ENCODE measurements at regions not wholly inside any gene's neighbourhood (a gene's known extent, or its start where the extent isn't known, plus 50 kb on each side); places are given as distances from the start of the nearest gene placed in this dataset.

GRCh38 chr7:53110425-53110824 is 75.0 kb downstream of the POM121L12 start:
- TF ChIP-seq FOXP1 (IDR thresholded peaks at IDR 0.05) (no peak), FOXP1 (CRISPR knock-in tag; IDR thresholded peaks at IDR 0.05) (no peak), POLR2A (IDR thresholded peaks at IDR 0.05; ENCODE audit: insufficient read depth in 1 of 2, low read depth in 2 of 2, low read length in 2 of 2) (no peak), KDM5A (IDR thresholded peaks at IDR 0.05; ENCODE audit: borderline replicate concordance, low read length) (no peak), MAF1 (CRISPR knock-in tag; IDR thresholded peaks at IDR 0.05; ENCODE audit: borderline replicate concordance) (no peak), KLF13 (CRISPR knock-in tag; IDR thresholded peaks at IDR 0.05) (no peak), ZFP1 (CRISPR knock-in tag; IDR thresholded peaks at IDR 0.05) (no peak), ZNF747 (CRISPR knock-in tag; IDR thresholded peaks at IDR 0.05; ENCODE audit: borderline replicate concordance) (no peak), CTCF (CRISPR knock-in tag; IDR thresholded peaks at IDR 0.05) (no peak), HDAC2 (CRISPR knock-in tag; IDR thresholded peaks at IDR 0.05) (no peak), ARHGAP35 (CRISPR knock-in tag; IDR thresholded peaks at IDR 0.05; ENCODE audit: borderline replicate concordance) (no peak), HCFC1 (IDR thresholded peaks at IDR 0.05; ENCODE audit: low read depth, low read length) (no peak), ZNF224 (CRISPR knock-in tag; IDR thresholded peaks at IDR 0.05) (no peak)

Data from HepG2 (cell line).